Small intestine (tissue), 7 donors: ENCODE measurements at regions not wholly inside any gene's neighbourhood (a gene's known extent, or its start where the extent isn't known, plus 50 kb on each side); places are given as distances from the start of the nearest gene placed in this dataset.

Source experiments
- DNase-seq, 2 donors: peaks; one replicate each; pipeline versions ENCODE4 v3.0.0 to v3.0.0-alpha.2; 2013
- FAIRE-seq: peaks from 2 replicates; lab custom pipeline; 2012; peaks lifted over from hg19 to GRCh38; lab: Jason Lieb, UNC
- H3K27ac ChIP-seq, 3 donors: one replicate each; pipeline ENCODE4 v1.5.1; 2013; ENCODE audit warnings: low read length in 2 of 3, mild to moderate bottlenecking in 2 of 3, control low read depth in 1 of 3, inconsistent platforms in 1 of 3, low read depth in 1 of 3, moderate library complexity in 1 of 3
- H3K27me3 ChIP-seq, 3 donors: one replicate each; pipeline ENCODE4 v1.6.1; 2013; ENCODE audit warnings: low read length in 3 of 3, inconsistent platforms in 1 of 3; ENCODE audit not compliant: control insufficient read depth in 3 of 3, insufficient read depth in 3 of 3
- H3K36me3 ChIP-seq, 3 donors: one replicate each; pipeline ENCODE4 v1.6.1; 2013; ENCODE audit warnings: low read length in 3 of 3, inconsistent platforms in 1 of 3, low read depth in 1 of 3, mild to moderate bottlenecking in 1 of 3, moderate library complexity in 1 of 3; ENCODE audit not compliant: control insufficient read depth in 3 of 3, insufficient read depth in 2 of 3
- H3K4me1 ChIP-seq, 3 donors: one replicate each; pipeline ENCODE4 v1.6.1; 2013; ENCODE audit warnings: low read length in 2 of 3, inconsistent platforms in 1 of 3, low read depth in 1 of 3, mild to moderate bottlenecking in 1 of 3, moderate library complexity in 1 of 3; ENCODE audit not compliant: control insufficient read depth in 3 of 3, insufficient read depth in 2 of 3
- H3K4me3 ChIP-seq, 3 donors: one replicate each; pipeline ENCODE4 v1.5.1; 2013; ENCODE audit warnings: low read length in 3 of 3, control low read depth in 1 of 3, inconsistent platforms in 1 of 3, low read depth in 1 of 3, mild to moderate bottlenecking in 1 of 3, moderate library complexity in 1 of 3
- H3K9me3 ChIP-seq, 2 donors: one replicate each; pipeline ENCODE4 v1.6.1; 2013; ENCODE audit warnings: low read depth in 1 of 2, low read length in 1 of 2; ENCODE audit not compliant: control insufficient read depth in 2 of 2, insufficient read depth in 1 of 2
- WGBS, 3 donors: extraction: QIAGEN DNeasy Blood & Tissue Kit; methylation state at CpG; one replicate each; pipeline ENCODE4 v1.1.7; 2013; 5-methylcytosine and 5-hydroxymethylcytosine counted together
- donor health status: healthy with polysubstance abuse.
- donor health status: control.
- donor health status: control.
- donor health status: Bipolar disorder and iron deficiency.
- donor health status: healthy.

DNA sequence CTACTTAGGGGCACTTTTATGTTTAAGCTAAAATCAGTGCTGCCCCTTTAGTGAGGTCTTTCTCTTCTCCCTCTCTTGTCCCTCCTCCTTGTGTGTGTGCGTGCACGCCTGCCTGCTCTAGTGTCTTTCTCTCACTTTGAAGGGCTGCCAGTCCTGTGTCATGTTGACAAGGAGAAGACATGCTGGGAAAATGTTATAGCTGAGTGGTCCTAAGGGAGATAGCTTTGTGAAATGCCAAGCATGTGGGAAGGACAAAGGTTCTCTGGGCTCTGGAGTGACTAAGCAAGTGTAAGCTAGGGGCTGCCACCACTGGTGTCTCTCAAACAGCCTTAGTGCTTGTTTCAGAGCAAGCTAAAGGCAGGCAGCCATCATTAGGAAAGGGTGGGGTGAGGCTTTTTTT lies 108.4 kb downstream of the EMP1 start:
- H3K27ac ChIP-seq = no peak overlapping the region
- no peaks in the 10 kb centered on the region for H3K36me3 ChIP-seq
- H3K4me1 ChIP-seq = no peaks in the 10 kb centered on the region
- no peaks in the 10 kb centered on the region for H3K9me3 ChIP-seq
- DNase-seq = no peak
- H3K4me3 ChIP-seq = no peak overlapping the region
- H3K27me3 ChIP-seq = no peaks in the 10 kb centered on the region
- 86 to 94% (median 88%) methylated on average over 2 of the region's 2 CpGs for WGBS, 3 donors
- FAIRE-seq = no peak

DNA sequence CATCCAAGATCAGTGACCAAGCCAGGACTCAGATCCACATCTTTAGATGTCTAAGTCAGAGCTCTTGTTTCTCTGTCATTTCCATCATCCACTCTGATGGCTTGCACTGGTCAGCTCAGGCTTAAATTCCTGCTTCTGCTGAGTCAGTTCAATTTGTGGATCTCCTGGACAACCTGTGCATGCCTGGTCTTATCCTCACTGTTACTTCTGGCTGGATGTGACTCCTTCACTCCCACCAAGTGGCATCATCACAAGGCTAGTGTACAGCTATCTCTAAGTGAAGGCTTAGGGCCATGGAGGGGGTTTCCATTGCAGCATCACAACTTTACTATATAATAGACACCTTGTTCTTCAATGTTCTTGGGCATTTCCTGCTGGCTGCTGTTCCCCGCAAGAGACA lies 102.9 kb downstream of the EMP1 start:
- WGBS, 3 donors = 36 to 58% (median 54%) methylated on average over 1 of the region's 1 CpG
- DNase-seq (no peak), FAIRE-seq (no peak)
- Histone ChIP-seq H3K36me3 (no peaks in the 10 kb centered on the region), H3K4me1 (no peaks in the 10 kb centered on the region), H3K4me3 (no peak overlapping the region), H3K27ac (no peak overlapping the region), H3K27me3 (no peaks in the 10 kb centered on the region), H3K9me3 (no peaks in the 10 kb centered on the region)

DNA sequence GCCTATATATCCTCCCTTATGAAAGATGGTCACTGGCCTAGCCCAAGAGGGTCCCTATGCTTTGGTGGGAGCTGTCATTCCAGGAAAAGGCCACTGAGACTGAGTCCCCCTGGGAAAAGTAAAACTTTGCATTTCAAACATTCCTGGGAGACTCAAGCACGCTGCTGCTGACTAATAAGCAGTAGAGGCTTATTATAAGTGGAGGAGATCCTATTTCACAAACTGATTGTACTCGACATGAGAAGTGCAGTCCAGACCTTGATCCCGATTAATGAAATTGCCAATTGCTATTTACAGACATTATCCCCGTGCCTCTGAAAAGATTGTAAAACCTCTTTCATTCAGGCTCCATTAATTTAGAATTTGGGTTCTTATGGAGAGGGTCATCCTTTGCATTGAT lies 96.6 kb downstream of the EMP1 start:
- H3K4me1 ChIP-seq = no peaks in the 10 kb centered on the region

DNA sequence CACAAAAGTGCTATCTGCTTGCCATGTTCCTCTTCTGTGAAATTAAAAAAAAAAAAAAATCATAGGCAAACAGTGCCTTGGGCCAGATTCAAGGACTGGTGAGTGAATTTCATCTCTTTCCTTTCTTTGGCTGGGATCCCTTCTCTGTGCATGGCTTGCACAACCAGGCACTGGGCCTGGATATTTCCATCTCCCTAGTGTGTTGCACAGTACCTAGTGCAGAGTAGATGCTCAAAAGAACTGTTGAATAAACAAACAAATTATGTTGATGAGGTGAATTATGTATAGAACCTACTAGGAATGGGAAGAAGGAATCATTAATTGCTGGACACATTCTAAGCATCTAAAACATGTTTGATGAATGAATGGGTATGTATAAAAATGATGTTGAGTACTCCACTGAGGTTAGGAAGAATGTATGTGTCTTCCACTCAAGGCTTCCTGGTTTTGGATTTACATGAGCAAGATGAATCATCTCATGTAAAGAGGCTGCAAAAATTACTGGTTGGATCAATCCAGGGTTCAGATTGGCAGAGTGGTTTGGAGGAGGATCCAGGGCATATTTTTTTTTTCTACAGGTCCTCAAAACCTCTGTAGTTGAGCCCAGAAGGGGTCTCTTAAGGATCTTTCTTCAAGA lies 93.2 kb downstream of the EMP1 start:
- no peak overlapping the region for H3K27ac ChIP-seq
- H3K27me3 ChIP-seq = peaks cover 0 to 3% (median 0%) of the 10 kb centered on the region in 3 donors
- FAIRE-seq (no peak), DNase-seq (no peak)
- H3K36me3 ChIP-seq = no peaks in the 10 kb centered on the region
- H3K4me3 ChIP-seq = no peak overlapping the region
- no peaks in the 10 kb centered on the region for H3K4me1 ChIP-seq
- H3K9me3 ChIP-seq = no peaks in the 10 kb centered on the region

More for the DNA sequence above, 96.6 kb downstream of the EMP1 start:
- Histone ChIP-seq H3K27me3 (no peaks in the 10 kb centered on the region), H3K9me3 (no peaks in the 10 kb centered on the region), H3K4me3 (no peak overlapping the region), H3K36me3 (no peaks in the 10 kb centered on the region), H3K27ac (no peak overlapping the region)
- FAIRE-seq = no peak
- DNase-seq = no peak
- WGBS, 3 donors = 68 to 85% (median 75%) methylated on average over 4 of the region's 4 CpGs

DNA sequence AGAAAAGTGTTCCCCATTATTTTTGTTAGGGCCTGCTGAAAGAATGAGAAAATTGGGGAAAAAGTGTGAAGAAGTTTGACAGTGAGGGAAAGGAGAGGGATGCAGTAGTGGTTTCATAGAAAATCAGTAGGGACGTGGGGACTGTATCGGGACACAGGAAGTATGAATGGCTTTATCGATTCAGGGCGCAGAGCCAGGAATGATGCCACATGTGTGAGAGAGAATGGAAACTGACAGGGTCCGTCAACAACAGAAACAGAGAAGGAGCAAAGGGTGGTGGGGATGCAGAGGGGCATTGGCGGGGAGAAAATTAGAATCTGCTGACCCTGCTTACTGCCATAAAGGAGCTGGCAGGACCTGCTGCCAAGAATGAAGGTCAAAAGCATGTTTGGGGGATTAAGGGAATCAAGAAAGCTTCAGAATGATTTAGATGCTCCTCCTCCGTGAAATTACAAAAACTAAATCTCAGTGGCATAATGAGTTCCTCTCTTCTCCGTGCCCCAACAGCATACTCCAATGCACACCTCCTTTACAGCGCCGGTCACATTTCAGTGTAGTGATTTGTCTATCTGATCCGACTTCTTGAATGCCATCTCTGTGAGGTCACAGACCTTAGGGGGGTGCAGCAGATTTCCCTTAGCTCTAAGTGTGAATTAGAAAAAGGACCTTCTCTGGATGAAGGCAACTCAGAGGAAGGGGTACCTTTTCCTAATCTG lies 92.6 kb downstream of the EMP1 start:
- Histone ChIP-seq H3K27ac (no peak overlapping the region), H3K9me3 (no peaks in the 10 kb centered on the region), H3K27me3 (peaks cover 0 to 3% (median 0%) of the 10 kb centered on the region in 3 donors), H3K36me3 (no peaks in the 10 kb centered on the region), H3K4me3 (no peak overlapping the region), H3K4me1 (no peaks in the 10 kb centered on the region)
- WGBS, 3 donors = 65 to 71% (median 70%) methylated on average over 11 of the region's 11 CpGs
- DNase-seq = no peak
- FAIRE-seq = no peak

DNA sequence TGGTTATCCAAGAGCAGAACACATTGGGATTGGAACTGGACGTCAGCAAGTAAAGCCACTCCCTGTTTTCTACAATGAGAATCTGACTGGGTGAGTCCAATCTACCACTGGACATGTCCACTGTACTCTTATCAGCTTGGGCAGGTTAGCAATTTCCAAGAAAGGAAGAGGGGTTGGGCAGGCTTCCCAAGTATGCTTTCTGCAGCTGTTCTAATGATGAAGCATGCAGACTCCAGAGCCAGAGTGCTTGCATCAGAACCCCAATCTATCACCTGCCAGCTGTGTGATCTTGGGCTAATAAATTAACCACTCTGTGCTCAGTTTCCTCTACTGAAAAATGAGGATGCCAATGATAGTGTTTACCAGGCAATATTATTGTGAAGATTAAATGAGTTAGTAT lies 92.0 kb downstream of the EMP1 start:
- DNase-seq (no peak), FAIRE-seq (no peak)
- no peaks in the 10 kb centered on the region for H3K9me3 ChIP-seq
- H3K4me1 ChIP-seq = no peaks in the 10 kb centered on the region
- WGBS, 3 donors = 24 to 61% (median 33%) methylated on average over 1 of the region's 1 CpG
- peaks cover 0 to 3% (median 0%) of the 10 kb centered on the region in 3 donors for H3K27me3 ChIP-seq
- no peak overlapping the region for H3K4me3 ChIP-seq
- H3K27ac ChIP-seq = no peak overlapping the region
- H3K36me3 ChIP-seq = no peaks in the 10 kb centered on the region

DNA sequence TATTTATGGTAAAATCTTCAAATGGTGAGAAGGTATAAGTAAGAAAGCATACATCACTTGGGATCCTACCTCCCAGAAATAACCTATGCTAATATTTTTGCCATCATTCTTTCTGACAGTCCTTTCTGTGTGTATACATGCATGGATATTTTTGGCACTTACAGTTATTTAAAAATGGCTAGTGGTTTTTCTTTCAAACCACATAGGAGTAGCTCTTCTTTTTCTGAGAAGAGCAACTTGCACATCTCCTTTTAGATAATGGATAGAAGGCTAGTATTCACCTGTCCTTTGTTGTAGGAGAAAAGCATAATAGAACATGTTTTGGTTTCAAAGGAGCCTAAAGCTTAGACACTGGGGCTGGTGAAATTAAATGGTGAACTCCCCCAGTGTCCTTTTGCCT lies 87.3 kb downstream of the EMP1 start:
- Histone ChIP-seq H3K36me3 (no peaks in the 10 kb centered on the region), H3K4me3 (no peak overlapping the region), H3K27ac (no peak overlapping the region), H3K27me3 (peaks cover 0 to 24% (median 7%) of the 10 kb centered on the region in 3 donors), H3K9me3 (no peaks in the 10 kb centered on the region), H3K4me1 (no peaks in the 10 kb centered on the region)
- no peak for DNase-seq
- FAIRE-seq = no peak

DNA sequence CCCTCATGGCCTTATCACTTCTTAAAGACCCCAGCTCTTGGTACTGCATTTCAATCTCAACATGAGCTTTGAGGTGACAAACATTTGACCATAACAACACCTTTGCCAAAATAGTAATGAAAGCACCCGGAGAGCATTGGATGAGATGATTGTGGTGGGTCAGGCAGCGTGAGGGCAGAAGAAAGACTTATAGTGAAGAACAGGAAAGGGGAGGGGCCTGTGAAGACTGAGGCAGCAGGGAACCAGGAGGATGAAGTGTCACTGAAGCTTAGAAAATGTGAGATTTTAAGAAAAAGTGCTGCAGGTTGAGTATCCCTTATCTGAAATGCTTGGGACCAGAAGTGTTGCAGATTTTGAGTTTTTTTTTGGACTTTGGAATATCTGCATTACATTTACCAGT lies 86.3 kb downstream of the EMP1 start:
- DNase-seq = no peak
- H3K36me3 ChIP-seq = no peaks in the 10 kb centered on the region
- WGBS, 3 donors = 51 to 86% (median 72%) methylated on average over 2 of the region's 2 CpGs

More for the DNA sequence above, 86.3 kb downstream of the EMP1 start:
- FAIRE-seq = no peak
- Histone ChIP-seq H3K9me3 (no peaks in the 10 kb centered on the region), H3K27ac (no peak overlapping the region), H3K4me1 (peaks cover 0 to 3% (median 0%) of the 10 kb centered on the region in 3 donors), H3K4me3 (no peak overlapping the region), H3K27me3 (peaks cover 0 to 26% (median 9%) of the 10 kb centered on the region in 3 donors)
